Liver (tissue), 8 donors: ENCODE measurements at regions not wholly inside any gene's neighbourhood (a gene's known extent, or its start where the extent isn't known, plus 50 kb on each side); places are given as distances from the start of the nearest gene placed in this dataset.

Source experiments
- DNase-seq: peaks from one replicate; pipeline ENCODE4 v3.0.0-alpha.2; 2017; ENCODE audit warnings: low spot score
- H3K27ac ChIP-seq, 2 donors: one replicate each; pipeline ENCODE4 v1.7.0; 2013; ENCODE audit warnings: inconsistent platforms in 2 of 2, low read length in 2 of 2, control low read depth in 1 of 2, low read depth in 1 of 2, mild to moderate bottlenecking in 1 of 2
- H3K27me3 ChIP-seq, 4 donors: one replicate each; pipeline versions ENCODE4 v1.6.1 to v1.7.0; 2013; ENCODE audit warnings: low read length in 3 of 4, inconsistent platforms in 1 of 4, mild to moderate bottlenecking in 1 of 4, moderate library complexity in 1 of 4; ENCODE audit not compliant: control insufficient read depth in 4 of 4, insufficient read depth in 4 of 4
- H3K36me3 ChIP-seq, 4 donors: one replicate each; pipeline versions ENCODE4 v1.6.1 to v1.7.0; 2013; ENCODE audit warnings: low read length in 3 of 4, mild to moderate bottlenecking in 3 of 4, low read depth in 1 of 4, moderate library complexity in 1 of 4; ENCODE audit not compliant: control insufficient read depth in 4 of 4, insufficient read depth in 3 of 4
- H3K4me1 ChIP-seq, 4 donors: one replicate each; pipeline versions ENCODE4 v1.6.1 to v1.7.0; 2013; ENCODE audit warnings: low read length in 3 of 4, mild to moderate bottlenecking in 3 of 4, moderate library complexity in 1 of 4; ENCODE audit not compliant: control insufficient read depth in 4 of 4, insufficient read depth in 4 of 4
- H3K4me3 ChIP-seq, 3 donors: one replicate each; pipeline versions ENCODE4 v1.6.1 to v1.7.0; 2013; ENCODE audit warnings: low read length in 3 of 3, control low read depth in 1 of 3, low read depth in 1 of 3, mild to moderate bottlenecking in 1 of 3
- H3K9ac ChIP-seq, 2 donors: one replicate each; pipeline ENCODE4 v1.7.0; 2013; ENCODE audit warnings: low read length in 2 of 2, mild to moderate bottlenecking in 2 of 2, moderate library complexity in 2 of 2, control low read depth in 1 of 2, low read depth in 1 of 2
- H3K9me3 ChIP-seq, 4 donors: one replicate each; pipeline versions ENCODE4 v1.6.1 to v1.7.0; 2013; ENCODE audit warnings: low read length in 3 of 4; ENCODE audit not compliant: control insufficient read depth in 4 of 4
- ATF3 ChIP-seq: IDR thresholded peaks from 2 replicates; pipeline ENCODE4 v1.6.1; 2016; ENCODE audit warnings: antibody characterized with exemption
- CTCF ChIP-seq: fragments of 150-350 bp; IDR thresholded peaks from 2 replicates; pipeline ENCODE4 v1.5.1; 2017; ENCODE audit warnings: improper control_type of control experiment, low read depth, low read length; ENCODE audit not compliant: missing input control
- EGR1 ChIP-seq, 2 donors: IDR thresholded peaks; 2 replicates each; pipeline ENCODE4 v1.6.1; 2016 to 2018; ENCODE audit warnings: antibody characterized with exemption in 2 of 2, low read depth in 2 of 2
- FOXA1 ChIP-seq: IDR thresholded peaks from 2 replicates; pipeline ENCODE4 v1.6.1; 2016; ENCODE audit warnings: antibody characterized with exemption
- FOXA2 ChIP-seq: IDR thresholded peaks from 2 replicates; pipeline ENCODE4 v1.6.1; 2016; ENCODE audit warnings: antibody characterized with exemption
- GABPA ChIP-seq, 2 donors: IDR thresholded peaks in 1 of 2; conservative IDR thresholded peaks in 1 of 2; 2 replicates each; pipeline ENCODE4 v1.6.1; 2016; ENCODE audit warnings: antibody characterized with exemption in 2 of 2, mild to moderate bottlenecking in 1 of 2, moderate library complexity in 1 of 2
- HNF4A ChIP-seq, 2 donors: conservative IDR thresholded peaks; 2 replicates each; pipeline ENCODE4 v1.6.1; 2016; ENCODE audit warnings: antibody characterized with exemption in 2 of 2, mild to moderate bottlenecking in 2 of 2
- HNF4G ChIP-seq: IDR thresholded peaks from 2 replicates; pipeline ENCODE4 v1.6.1; 2016; ENCODE audit warnings: antibody characterized with exemption
- JUND ChIP-seq, 2 donors: IDR thresholded peaks; 2 replicates each; pipeline ENCODE4 v1.6.1; 2016; ENCODE audit warnings: antibody characterized with exemption in 2 of 2
- MAX ChIP-seq: IDR thresholded peaks from 2 replicates; pipeline ENCODE4 v1.6.1; 2016; ENCODE audit warnings: antibody characterized with exemption
- NR2F2 ChIP-seq: IDR thresholded peaks from 2 replicates; pipeline ENCODE4 v1.6.1; 2016; ENCODE audit warnings: antibody characterized with exemption
- RAD21 ChIP-seq, 2 donors: IDR thresholded peaks; 2 replicates each; pipeline ENCODE4 v1.6.1; 2016; ENCODE audit warnings: antibody characterized with exemption in 2 of 2, mild to moderate bottlenecking in 2 of 2
- REST ChIP-seq: IDR thresholded peaks from 2 replicates; pipeline ENCODE4 v1.6.1; 2016; ENCODE audit warnings: antibody characterized with exemption, mild to moderate bottlenecking
- RXRA ChIP-seq, 2 donors: IDR thresholded peaks; 2 replicates each; pipeline ENCODE4 v1.6.1; 2017 to 2018; ENCODE audit warnings: antibody characterized with exemption in 2 of 2, mild to moderate bottlenecking in 1 of 2
- SP1 ChIP-seq: IDR thresholded peaks from 2 replicates; pipeline ENCODE4 v1.6.1; 2018; ENCODE audit warnings: antibody characterized with exemption, mild to moderate bottlenecking
- TAF1 ChIP-seq: conservative IDR thresholded peaks from 2 replicates; pipeline ENCODE4 v1.6.1; 2016; ENCODE audit warnings: antibody characterized with exemption, mild to moderate bottlenecking
- YY1 ChIP-seq: IDR thresholded peaks from 2 replicates; pipeline ENCODE4 v1.6.1; 2016; ENCODE audit warnings: antibody characterized with exemption, mild to moderate bottlenecking
- ZBTB33 ChIP-seq: IDR thresholded peaks from 2 replicates; pipeline ENCODE4 v1.6.1; 2016; ENCODE audit warnings: antibody characterized with exemption
- WGBS: extraction: QIAGEN DNeasy Blood & Tissue Kit; methylation state at CpG from one replicate; pipeline ENCODE4 v1.1.7; 2013; 5-methylcytosine and 5-hydroxymethylcytosine counted together
- donor health status: healthy.
- donor health status: healthy.
- donor health status: healthy.
- donor health status: healthy.
- donor health status: healthy.

- peaks cover 2 to 24% (median 12%) of the 10 kb centered on the region in 4 donors for H3K4me1 ChIP-seq
- DNase-seq: no peak
- H3K4me3 ChIP-seq: no peak overlapping the region
- H3K9me3 ChIP-seq: no peaks in the 10 kb centered on the region
- no peaks in the 10 kb centered on the region for H3K27me3 ChIP-seq
- WGBS: 78% methylated on average over 1 of the region's 1 CpG
- no peak for TF ChIP-seq MAX
- no peak for TF ChIP-seq ZBTB33
- TF ChIP-seq REST: no peak
- TF ChIP-seq ATF3: no peak
- TF ChIP-seq JUND (IDR thresholded peaks at IDR 0.05): no peak
- no peak for TF ChIP-seq NR2F2
- no peak for TF ChIP-seq YY1
- TF ChIP-seq FOXA2: no peak
- TF ChIP-seq FOXA1: no peak
- no peak for TF ChIP-seq EGR1 (IDR thresholded peaks at IDR 0.05; ENCODE audit: low read depth in 2 of 2)
- TF ChIP-seq CTCF: no peak
- no peak for TF ChIP-seq HNF4G
- no peak for TF ChIP-seq GABPA (IDR thresholded peaks at IDR 0.05 in 1 of 2, conservative IDR thresholded peaks at IDR 0.05 in 1 of 2)
- TF ChIP-seq HNF4A (conservative IDR thresholded peaks at IDR 0.05): no peak
- no peak for TF ChIP-seq SP1
- no peak for TF ChIP-seq TAF1
- TF ChIP-seq RAD21 (IDR thresholded peaks at IDR 0.05): no peak
- TF ChIP-seq RXRA (IDR thresholded peaks at IDR 0.05): no peak
- H3K27ac ChIP-seq: peak overlapping the region in 1 of 2 donors; percentile 3
- H3K9ac ChIP-seq: no peak overlapping the region
- H3K36me3 ChIP-seq: no peaks in the 10 kb centered on the region
Measured at GRCh38 chr20:39756369-39756768, 794.2 kb downstream of the DHX35 start.
